Stomach (tissue), 4 donors: ENCODE measurements at regions not wholly inside any gene's neighbourhood (a gene's known extent, or its start where the extent isn't known, plus 50 kb on each side); places are given as distances from the start of the nearest gene placed in this dataset.

ENCODE experiments used
- CTCF ChIP-seq, 7 experiments: fragments of 450-650 bp in 4 of 7; fragments of 200-600 bp in 3 of 7; sonication (generic) in 3 of 7; IDR thresholded peaks; one replicate each; pipeline ENCODE4 v1.5.1; 2016 to 2019; ENCODE audit warnings: antibody characterized with exemption in 7 of 7, control low read depth in 2 of 7, mild to moderate bottlenecking in 1 of 7
- EP300 ChIP-seq: sonication (generic); formaldehyde crosslinking; IDR thresholded peaks from one replicate; pipeline ENCODE4 v1.6.1; 2017; ENCODE audit warnings: antibody characterized with exemption
- POLR2A ChIP-seq, 4 donors: fragments of 450-650 bp; IDR thresholded peaks; one replicate each; pipeline ENCODE4 v1.6.1; 2016; ENCODE audit warnings: antibody characterized with exemption in 4 of 4, control low read depth in 2 of 4, mild to moderate bottlenecking in 1 of 4, moderate library complexity in 1 of 4
- POLR2AphosphoS5 ChIP-seq, 3 donors: sonication (generic); formaldehyde crosslinking; IDR thresholded peaks; one replicate each; pipeline ENCODE4 v1.6.1; 2016; ENCODE audit warnings: antibody characterized with exemption in 3 of 3

GRCh38 chr9:29144476-29144875 is 1571.2 kb upstream of the C9orf72 start:
- TF ChIP-seq CTCF (IDR thresholded peaks at IDR 0.05) (no peak), POLR2A (IDR thresholded peaks at IDR 0.05) (no peak), POLR2AphosphoS5 (IDR thresholded peaks at IDR 0.05) (no peak), EP300 (no peak)
